Esophagus muscularis mucosa (tissue), 4 donors: ENCODE measurements at regions not wholly inside any gene's neighbourhood (a gene's known extent, or its start where the extent isn't known, plus 50 kb on each side); places are given as distances from the start of the nearest gene placed in this dataset.

Experiments used
- DNase-seq: peaks from one replicate; pipeline ENCODE4 v3.0.0-alpha.2; 2017; ENCODE audit errors: extremely low spot score
- H3K27ac ChIP-seq, 4 donors: fragments of 200-600 bp; sonication (generic); replicated peaks in 1 of 4; 1 replicate in 3 of 4; 2 replicates in 1 of 4; pipeline ENCODE4 v1.5.1; 2016 to 2019; ENCODE audit warnings: mild to moderate bottlenecking in 1 of 4
- H3K27me3 ChIP-seq, 4 donors: fragments of 200-600 bp; sonication (generic); one replicate each; pipeline versions ENCODE4 v1.5.1 to v1.6.0; 2016 to 2019
- H3K36me3 ChIP-seq, 4 donors: fragments of 200-600 bp; sonication (generic); one replicate each; pipeline ENCODE4 v1.5.1; 2016 to 2019
- H3K4me1 ChIP-seq, 4 donors: fragments of 200-600 bp; sonication (generic); one replicate each; pipeline ENCODE4 v1.5.1; 2016 to 2019
- H3K4me3 ChIP-seq, 4 donors: fragments of 200-600 bp; sonication (generic); 1 replicate in 2 of 4; 2 replicates in 2 of 4; pipeline ENCODE4 v1.5.1; 2016 to 2019; ENCODE audit warnings: mild to moderate bottlenecking in 4 of 4, moderate library complexity in 1 of 4
- H3K9me3 ChIP-seq, 4 donors: fragments of 200-600 bp; sonication (generic); 1 replicate in 3 of 4; 2 replicates in 1 of 4; pipeline ENCODE4 v1.5.1; 2016 to 2019
- CTCF ChIP-seq, 3 experiments: fragments of 200-600 bp in 2 of 3; fragments of 450-650 bp in 1 of 3; sonication (generic) in 2 of 3; IDR thresholded peaks; one replicate each; pipeline ENCODE4 v1.5.1; 2017 to 2019; ENCODE audit warnings: antibody characterized with exemption in 3 of 3, mild to moderate bottlenecking in 2 of 3, moderate library complexity in 1 of 3
- EP300 ChIP-seq: sonication (generic); formaldehyde crosslinking; IDR thresholded peaks from one replicate; pipeline ENCODE4 v1.6.1; 2017; ENCODE audit warnings: antibody characterized with exemption
- POLR2A ChIP-seq: fragments of 450-650 bp; IDR thresholded peaks from one replicate; pipeline ENCODE4 v1.6.1; 2017; ENCODE audit warnings: antibody characterized with exemption, moderate library complexity, mild to moderate bottlenecking, low read depth
- POLR2AphosphoS5 ChIP-seq, 2 donors: sonication (generic); formaldehyde crosslinking; IDR thresholded peaks; one replicate each; pipeline ENCODE4 v1.6.1; 2017; ENCODE audit warnings: antibody characterized with exemption in 2 of 2
- WGBS: methylation state at CpG from one replicate; pipeline ENCODE4 v1.1.5; 2018; 5-methylcytosine and 5-hydroxymethylcytosine counted together
- intact Hi-C: fragments of 100-400 bp; cut with DNase I; formaldehyde crosslinking; loops from one replicate; pipeline ENCODE4 v1.15.1; 2023

GRCh38 chr1:238672806-238673205 is 713.6 kb upstream of the CHRM3 start:
- no peak overlapping the region for H3K27ac ChIP-seq
- TF ChIP-seq POLR2AphosphoS5 (IDR thresholded peaks at IDR 0.05) (no peak), EP300 (no peak), POLR2A (no peak), CTCF (IDR thresholded peaks at IDR 0.05) (no peak)
- 92% methylated on average over 3 of the region's 3 CpGs for WGBS
- H3K27me3 ChIP-seq: no peaks in the 10 kb centered on the region
- H3K4me3 ChIP-seq: no peak overlapping the region
- H3K9me3 ChIP-seq: no peaks in the 10 kb centered on the region
- H3K4me1 ChIP-seq: no peaks in the 10 kb centered on the region
- DNase-seq: no peak
- intact Hi-C loops: no loop called here
- no peaks in the 10 kb centered on the region for H3K36me3 ChIP-seq

- TF ChIP-seq EP300 (no peak), POLR2AphosphoS5 (IDR thresholded peaks at IDR 0.05) (no peak), POLR2A (no peak), CTCF (IDR thresholded peaks at IDR 0.05) (no peak)
- H3K27me3 ChIP-seq: no peaks in the 10 kb centered on the region
- DNase-seq: no peak
- intact Hi-C loops: no loop called here
- WGBS: 48% methylated on average over 4 of the region's 4 CpGs
- no peaks in the 10 kb centered on the region for H3K9me3 ChIP-seq
- H3K36me3 ChIP-seq: no peaks in the 10 kb centered on the region
- H3K4me1 ChIP-seq: no peaks in the 10 kb centered on the region
- H3K27ac ChIP-seq: no peak overlapping the region
- no peak overlapping the region for H3K4me3 ChIP-seq
These were observed 714.1 kb upstream of the CHRM3 start for GRCh38 chr1:238672262-238672661.

- no peak for TF ChIP-seq POLR2AphosphoS5 (IDR thresholded peaks at IDR 0.05)
- TF ChIP-seq CTCF (IDR thresholded peaks at IDR 0.05): no peak
- TF ChIP-seq POLR2A: no peak
- no peak for TF ChIP-seq EP300
- Histone ChIP-seq H3K27ac (no peak overlapping the region), H3K36me3 (no peaks in the 10 kb centered on the region), H3K4me1 (no peaks in the 10 kb centered on the region), H3K4me3 (no peak overlapping the region), H3K27me3 (no peaks in the 10 kb centered on the region), H3K9me3 (no peaks in the 10 kb centered on the region)
- 65% methylated on average over 2 of the region's 2 CpGs for WGBS
- intact Hi-C loops: no loop called here
- no peak for DNase-seq
These were observed 722.2 kb upstream of the CHRM3 start for GRCh38 chr1:238664139-238664538.

- TF ChIP-seq POLR2AphosphoS5 (IDR thresholded peaks at IDR 0.05): no peak
- TF ChIP-seq POLR2A: no peak
- no peak for TF ChIP-seq EP300
- no peak for TF ChIP-seq CTCF (IDR thresholded peaks at IDR 0.05)
- DNase-seq: no peak
- Histone ChIP-seq H3K4me3 (no peak overlapping the region), H3K4me1 (no peaks in the 10 kb centered on the region), H3K27ac (no peak overlapping the region), H3K36me3 (no peaks in the 10 kb centered on the region), H3K27me3 (no peaks in the 10 kb centered on the region), H3K9me3 (no peaks in the 10 kb centered on the region)
- WGBS: 39% methylated on average over 1 of the region's 1 CpG
- intact Hi-C loops: no loop called here
These were observed 725.5 kb upstream of the CHRM3 start for GRCh38 chr1:238660849-238661248.

- Histone ChIP-seq H3K4me1 (no peaks in the 10 kb centered on the region), H3K27me3 (no peaks in the 10 kb centered on the region), H3K4me3 (no peak overlapping the region), H3K27ac (no peak overlapping the region), H3K9me3 (no peaks in the 10 kb centered on the region), H3K36me3 (no peaks in the 10 kb centered on the region)
- TF ChIP-seq POLR2A (no peak), EP300 (no peak), CTCF (IDR thresholded peaks at IDR 0.05) (no peak), POLR2AphosphoS5 (IDR thresholded peaks at IDR 0.05) (no peak)
- intact Hi-C loops: no loop called here
- whole genome bisulfite sequencing: 58% methylated on average over 1 of the region's 1 CpG
- DNase-seq: no peak
These were observed 727.6 kb upstream of the CHRM3 start for GRCh38 chr1:238658763-238659162.
